ENCODE measurements at regions not wholly inside any gene's neighbourhood (a gene's known extent, or its start where the extent isn't known, plus 50 kb on each side); places are given as distances from the start of the nearest gene placed in this dataset.
"Not testable (repeated sequence)": the region's sequence is repeated elsewhere in the genome, so short reads cannot be mapped to it uniquely, and the experiment has no call there.

- Mint-ChIP-seq H3K9me3 (peaks cover 7% of the 10 kb centered on the region), H3K4me1 (peaks cover 3% of the 10 kb centered on the region), H3K27ac (no peak overlapping the region), H3K27me3 (peaks cover 5% of the 10 kb centered on the region), H3K36me3 (ENCODE audit: low read depth) (no peaks in the 10 kb centered on the region), H3K4me3 (no peak overlapping the region)
- DNase-seq: peak; percentile 63
- POLR2A ChIA-PET: no interaction called here
- CTCF ChIA-PET: interaction anchor here (0.8 to 1.5 kb wide), 5 partner anchors 9 to 240 kb away, joined by 3 to 7 read pairs (median 4); no protein-coding TSS in a partner anchor
Observed at GRCh38 chr18:57881818-57882413, 78.8 kb upstream of the ATP8B1 start.

- H3K4me3 Mint-ChIP-seq; H3K27ac Mint-ChIP-seq; DNase-seq; H3K36me3 Mint-ChIP-seq (ENCODE audit: low read depth); CTCF ChIA-PET; H3K27me3 Mint-ChIP-seq; H3K4me1 Mint-ChIP-seq; H3K9me3 Mint-ChIP-seq; POLR2A ChIA-PET: not testable (repeated sequence)
Observed at GRCh38 chr18:57879924-57880323, 76.8 kb upstream of the ATP8B1 start.

GRCh38 chr18:57869221-57869620 lies 66.1 kb upstream of the ATP8B1 start:
- Mint-ChIP-seq H3K27me3 (peaks cover 1% of the 10 kb centered on the region), H3K9me3 (peaks cover 12% of the 10 kb centered on the region), H3K27ac (no peak overlapping the region), H3K4me1 (no peaks in the 10 kb centered on the region), H3K4me3 (no peak overlapping the region), H3K36me3 (ENCODE audit: low read depth) (no peaks in the 10 kb centered on the region)
- ChIA-PET POLR2A (no interaction called here), CTCF (interaction anchor here (0.6 kb wide), 1 partner anchor 1237 kb away, joined by 5 read pairs; no protein-coding TSS in a partner anchor)
- no peak for DNase-seq

GRCh38 chr18:57866355-57866754 lies 63.2 kb upstream of the ATP8B1 start:
- Mint-ChIP-seq H3K27ac (no peak overlapping the region), H3K9me3 (no peaks in the 10 kb centered on the region), H3K27me3 (peaks cover 3% of the 10 kb centered on the region), H3K4me1 (no peaks in the 10 kb centered on the region), H3K4me3 (no peak overlapping the region), H3K36me3 (ENCODE audit: low read depth) (no peaks in the 10 kb centered on the region)
- ChIA-PET POLR2A (no interaction called here), CTCF (no interaction called here)
- no peak for DNase-seq

GRCh38 chr18:57864615-57865121 lies 61.6 kb upstream of the ATP8B1 start:
- Mint-ChIP-seq H3K4me1 (no peaks in the 10 kb centered on the region), H3K27me3 (peaks cover 3% of the 10 kb centered on the region), H3K4me3 (no peak overlapping the region), H3K36me3 (ENCODE audit: low read depth) (no peaks in the 10 kb centered on the region), H3K9me3 (no peaks in the 10 kb centered on the region), H3K27ac (no peak overlapping the region)
- ChIA-PET POLR2A (no interaction called here), CTCF (interaction anchor here (0.5 kb wide), 1 partner anchor 1325 kb away, joined by 4 read pairs; no protein-coding TSS in a partner anchor)
- no peak for DNase-seq

- ChIA-PET CTCF (no interaction called here), POLR2A (no interaction called here)
- Mint-ChIP-seq H3K4me1 (no peaks in the 10 kb centered on the region), H3K4me3 (no peak overlapping the region), H3K36me3 (ENCODE audit: low read depth) (no peaks in the 10 kb centered on the region), H3K9me3 (no peaks in the 10 kb centered on the region), H3K27me3 (peaks cover 3% of the 10 kb centered on the region), H3K27ac (no peak overlapping the region)
- DNase-seq: no peak
Observed at GRCh38 chr18:57863706-57864105, 60.6 kb upstream of the ATP8B1 start.

GRCh38 chr18:57859314-57859713 lies 56.2 kb upstream of the ATP8B1 start:
- peak; percentile 7 for DNase-seq
- ChIA-PET CTCF (no interaction called here), POLR2A (no interaction called here)
- H3K9me3 Mint-ChIP-seq: no peaks in the 10 kb centered on the region
- H3K4me3 Mint-ChIP-seq: no peak overlapping the region
- peaks cover 12% of the 10 kb centered on the region for H3K27me3 Mint-ChIP-seq
- no peaks in the 10 kb centered on the region for H3K4me1 Mint-ChIP-seq
- H3K27ac Mint-ChIP-seq: no peak overlapping the region
- H3K36me3 Mint-ChIP-seq (ENCODE audit: low read depth): no peaks in the 10 kb centered on the region

- Mint-ChIP-seq H3K27me3 (peaks cover 11% of the 10 kb centered on the region), H3K9me3 (no peaks in the 10 kb centered on the region), H3K4me3 (no peak overlapping the region), H3K27ac (no peak overlapping the region), H3K36me3 (ENCODE audit: low read depth) (no peaks in the 10 kb centered on the region), H3K4me1 (no peaks in the 10 kb centered on the region)
- ChIA-PET POLR2A (no interaction called here), CTCF (interaction anchor here (0.7 kb wide), 1 partner anchor 37 kb away, joined by 3 read pairs; no protein-coding TSS in a partner anchor)
- no peak for DNase-seq
Observed at GRCh38 chr18:57856557-57857280, 53.6 kb upstream of the ATP8B1 start.

GRCh38 chr18:57856128-57856527 lies 53.0 kb upstream of the ATP8B1 start:
- CTCF ChIA-PET: interaction anchor here (0.7 kb wide), 1 partner anchor 37 kb away, joined by 3 read pairs; no protein-coding TSS in a partner anchor

GRCh38 chr18:57855551-57855950 lies 52.4 kb upstream of the ATP8B1 start:
- Mint-ChIP-seq H3K27ac (no peak overlapping the region), H3K4me3 (no peak overlapping the region), H3K4me1 (no peaks in the 10 kb centered on the region), H3K36me3 (ENCODE audit: low read depth) (no peaks in the 10 kb centered on the region), H3K27me3 (peaks cover 11% of the 10 kb centered on the region), H3K9me3 (no peaks in the 10 kb centered on the region)
- no peak for DNase-seq
- POLR2A ChIA-PET: no interaction called here
- CTCF ChIA-PET: no interaction called here

More at GRCh38 chr18:57856128-57856527, 53.0 kb upstream of the ATP8B1 start:
- H3K4me3 Mint-ChIP-seq: no peak overlapping the region
- H3K9me3 Mint-ChIP-seq: no peaks in the 10 kb centered on the region
- no peaks in the 10 kb centered on the region for H3K36me3 Mint-ChIP-seq (ENCODE audit: low read depth)
- no peaks in the 10 kb centered on the region for H3K4me1 Mint-ChIP-seq
- H3K27ac Mint-ChIP-seq: no peak overlapping the region
- H3K27me3 Mint-ChIP-seq: peaks cover 11% of the 10 kb centered on the region
- POLR2A ChIA-PET: no interaction called here
- DNase-seq: no peak

- Mint-ChIP-seq H3K9me3 (no peaks in the 10 kb centered on the region), H3K36me3 (ENCODE audit: low read depth) (no peaks in the 10 kb centered on the region), H3K27me3 (peaks cover 11% of the 10 kb centered on the region), H3K4me1 (no peaks in the 10 kb centered on the region), H3K4me3 (no peak overlapping the region), H3K27ac (no peak overlapping the region)
- POLR2A ChIA-PET: no interaction called here
- DNase-seq: no peak
- CTCF ChIA-PET: interaction anchor here (1.0 kb wide), 1 partner anchor 11 kb away, joined by 3 read pairs; no protein-coding TSS in a partner anchor
Observed at GRCh38 chr18:57854726-57855125, 51.6 kb upstream of the ATP8B1 start.

- ChIA-PET POLR2A (no interaction called here), CTCF (no interaction called here)
- no peak for DNase-seq
- H3K4me1 Mint-ChIP-seq: no peaks in the 10 kb centered on the region
- peaks cover 16% of the 10 kb centered on the region for H3K27me3 Mint-ChIP-seq
- H3K27ac Mint-ChIP-seq: no peak overlapping the region
- H3K9me3 Mint-ChIP-seq: no peaks in the 10 kb centered on the region
- no peaks in the 10 kb centered on the region for H3K36me3 Mint-ChIP-seq (ENCODE audit: low read depth)
- no peak overlapping the region for H3K4me3 Mint-ChIP-seq
Observed at GRCh38 chr18:57853864-57854263, 50.7 kb upstream of the ATP8B1 start.

GRCh38 chr18:57853133-57853532 lies 50.0 kb upstream of the ATP8B1 start:
- H3K4me3 Mint-ChIP-seq: no peak overlapping the region
- no peaks in the 10 kb centered on the region for H3K36me3 Mint-ChIP-seq (ENCODE audit: low read depth)
- CTCF ChIA-PET: interaction anchor here (0.9 kb wide), 1 partner anchor 15 kb away, joined by 3 read pairs; no protein-coding TSS in a partner anchor
- H3K27me3 Mint-ChIP-seq: peaks cover 19% of the 10 kb centered on the region
- H3K9me3 Mint-ChIP-seq: no peaks in the 10 kb centered on the region
- H3K27ac Mint-ChIP-seq: no peak overlapping the region
- no peak for DNase-seq
- H3K4me1 Mint-ChIP-seq: no peaks in the 10 kb centered on the region
- POLR2A ChIA-PET: no interaction called here
